Parathyroid adenoma (tissue), 2 donors: ENCODE measurements at regions not wholly inside any gene's neighbourhood (a gene's known extent, or its start where the extent isn't known, plus 50 kb on each side); places are given as distances from the start of the nearest gene placed in this dataset.

Experiments used
- H2AFZ ChIP-seq: fragments of 300-600 bp; sonication (generic); one replicate; pipeline ENCODE4 v1.7.0; 2017; ENCODE audit warnings: antibody characterized with exemption, mild to moderate bottlenecking
- H3K27ac ChIP-seq: fragments of 300-600 bp; sonication (generic); one replicate; pipeline ENCODE4 v1.7.0; 2017
- H3K27me3 ChIP-seq: fragments of 300-600 bp; sonication (generic); one replicate; pipeline ENCODE4 v1.7.0; 2017; ENCODE audit warnings: low read length; ENCODE audit not compliant: control insufficient read depth, insufficient read depth
- H3K36me3 ChIP-seq: fragments of 300-600 bp; sonication (generic); one replicate; pipeline ENCODE4 v1.7.0; 2017; ENCODE audit warnings: low read length; ENCODE audit not compliant: control insufficient read depth, insufficient read depth
- H3K4me1 ChIP-seq: fragments of 300-600 bp; sonication (generic); one replicate; pipeline ENCODE4 v1.7.0; 2017; ENCODE audit warnings: control low read depth
- H3K4me2 ChIP-seq: fragments of 300-600 bp; sonication (generic); one replicate; pipeline ENCODE4 v1.7.0; 2017; ENCODE audit warnings: low read length
- H3K4me3 ChIP-seq: fragments of 300-600 bp; sonication (generic); one replicate; pipeline ENCODE4 v1.7.0; 2017; ENCODE audit warnings: low read depth, low read length
- H3K79me2 ChIP-seq: fragments of 300-600 bp; sonication (generic); one replicate; pipeline ENCODE4 v1.7.0; 2017; ENCODE audit warnings: control low read depth
- H3K9ac ChIP-seq: fragments of 300-600 bp; sonication (generic); one replicate; pipeline ENCODE4 v1.7.0; 2017; ENCODE audit warnings: mild to moderate bottlenecking
- H3K9me3 ChIP-seq: fragments of 300-600 bp; sonication (generic); one replicate; pipeline ENCODE4 v1.7.0; 2017; ENCODE audit warnings: low read length; ENCODE audit not compliant: control insufficient read depth
- TF ChIP-seq, protein P1 (sequence below): fragments of 300-600 bp; sonication (generic); IDR thresholded peaks from one replicate; pipeline ENCODE4 v1.7.0; 2017; ENCODE audit warnings: antibody characterized with exemption, mild to moderate bottlenecking
- donor health status: primary hyperparathyroidism.

DNA sequence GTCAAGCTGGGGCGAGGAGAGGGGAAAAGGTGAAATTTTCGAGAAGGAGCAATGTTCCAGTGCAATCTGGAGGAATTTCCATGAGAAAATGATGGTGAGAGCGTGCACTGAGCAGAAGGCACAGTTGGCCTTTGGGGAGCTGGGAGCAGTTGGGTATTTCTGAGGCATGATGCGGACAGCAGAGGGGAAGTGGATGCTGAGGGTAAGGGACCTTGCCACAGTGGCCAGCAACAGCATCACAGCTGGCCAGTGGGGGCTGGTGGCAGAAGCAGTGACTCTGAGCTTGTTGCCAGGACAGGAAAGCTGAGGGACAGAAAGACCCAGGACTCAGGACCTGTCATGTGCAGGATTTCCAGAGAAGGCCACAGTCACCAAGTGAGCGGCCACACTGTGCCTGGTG, 98.9 kb downstream of the LSM3 start:
- Histone ChIP-seq H3K4me2 (no peak overlapping the region), H3K27ac (no peak overlapping the region), H3K36me3 (no peaks in the 10 kb centered on the region), H3K9ac (no peak overlapping the region), H3K27me3 (no peaks in the 10 kb centered on the region), H3K79me2 (no peaks in the 10 kb centered on the region), H2AFZ (no peak overlapping the region), H3K9me3 (no peaks in the 10 kb centered on the region), H3K4me3 (no peak overlapping the region), H3K4me1 (no peaks in the 10 kb centered on the region)
- TF ChIP-seq, protein P1, sequence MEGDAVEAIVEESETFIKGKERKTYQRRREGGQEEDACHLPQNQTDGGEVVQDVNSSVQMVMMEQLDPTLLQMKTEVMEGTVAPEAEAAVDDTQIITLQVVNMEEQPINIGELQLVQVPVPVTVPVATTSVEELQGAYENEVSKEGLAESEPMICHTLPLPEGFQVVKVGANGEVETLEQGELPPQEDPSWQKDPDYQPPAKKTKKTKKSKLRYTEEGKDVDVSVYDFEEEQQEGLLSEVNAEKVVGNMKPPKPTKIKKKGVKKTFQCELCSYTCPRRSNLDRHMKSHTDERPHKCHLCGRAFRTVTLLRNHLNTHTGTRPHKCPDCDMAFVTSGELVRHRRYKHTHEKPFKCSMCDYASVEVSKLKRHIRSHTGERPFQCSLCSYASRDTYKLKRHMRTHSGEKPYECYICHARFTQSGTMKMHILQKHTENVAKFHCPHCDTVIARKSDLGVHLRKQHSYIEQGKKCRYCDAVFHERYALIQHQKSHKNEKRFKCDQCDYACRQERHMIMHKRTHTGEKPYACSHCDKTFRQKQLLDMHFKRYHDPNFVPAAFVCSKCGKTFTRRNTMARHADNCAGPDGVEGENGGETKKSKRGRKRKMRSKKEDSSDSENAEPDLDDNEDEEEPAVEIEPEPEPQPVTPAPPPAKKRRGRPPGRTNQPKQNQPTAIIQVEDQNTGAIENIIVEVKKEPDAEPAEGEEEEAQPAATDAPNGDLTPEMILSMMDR: no peak

DNA sequence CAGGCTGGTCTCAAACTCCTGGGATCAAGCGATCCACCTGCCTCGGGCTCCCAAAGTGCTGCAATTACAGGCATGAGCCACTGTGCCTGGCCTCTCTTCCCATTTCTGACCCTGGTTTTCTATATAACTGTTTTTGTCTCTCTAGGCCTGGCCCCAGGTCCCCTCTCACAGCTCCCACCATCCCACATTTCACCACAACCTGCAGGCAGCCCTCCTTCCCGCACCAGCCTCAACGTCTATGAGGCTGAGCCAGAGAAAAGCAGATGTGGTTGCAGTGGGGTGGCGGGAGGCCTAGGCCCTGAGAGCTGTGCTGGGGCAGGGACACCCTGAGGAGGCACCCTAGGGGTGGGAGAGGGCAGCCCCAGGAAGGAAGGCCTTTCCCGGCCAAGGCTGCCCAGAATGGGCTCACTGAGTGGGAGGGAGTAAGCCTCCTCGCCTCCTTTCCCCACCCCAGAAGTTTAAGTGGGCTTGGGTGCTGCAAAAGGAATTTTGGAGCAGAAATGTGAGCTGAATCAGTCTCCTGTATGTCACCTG, 99.7 kb downstream of the LSM3 start:
- no peak overlapping the region for H3K27ac ChIP-seq
- H3K4me1 ChIP-seq: no peaks in the 10 kb centered on the region
- H3K27me3 ChIP-seq: no peaks in the 10 kb centered on the region
- no peaks in the 10 kb centered on the region for H3K9me3 ChIP-seq
- no peaks in the 10 kb centered on the region for H3K36me3 ChIP-seq
- H3K4me3 ChIP-seq: no peak overlapping the region
- H3K79me2 ChIP-seq: no peaks in the 10 kb centered on the region
- H3K4me2 ChIP-seq: no peak overlapping the region
- H3K9ac ChIP-seq: no peak overlapping the region
- H2AFZ ChIP-seq: no peak overlapping the region
- TF ChIP-seq, protein P1: no peak

DNA sequence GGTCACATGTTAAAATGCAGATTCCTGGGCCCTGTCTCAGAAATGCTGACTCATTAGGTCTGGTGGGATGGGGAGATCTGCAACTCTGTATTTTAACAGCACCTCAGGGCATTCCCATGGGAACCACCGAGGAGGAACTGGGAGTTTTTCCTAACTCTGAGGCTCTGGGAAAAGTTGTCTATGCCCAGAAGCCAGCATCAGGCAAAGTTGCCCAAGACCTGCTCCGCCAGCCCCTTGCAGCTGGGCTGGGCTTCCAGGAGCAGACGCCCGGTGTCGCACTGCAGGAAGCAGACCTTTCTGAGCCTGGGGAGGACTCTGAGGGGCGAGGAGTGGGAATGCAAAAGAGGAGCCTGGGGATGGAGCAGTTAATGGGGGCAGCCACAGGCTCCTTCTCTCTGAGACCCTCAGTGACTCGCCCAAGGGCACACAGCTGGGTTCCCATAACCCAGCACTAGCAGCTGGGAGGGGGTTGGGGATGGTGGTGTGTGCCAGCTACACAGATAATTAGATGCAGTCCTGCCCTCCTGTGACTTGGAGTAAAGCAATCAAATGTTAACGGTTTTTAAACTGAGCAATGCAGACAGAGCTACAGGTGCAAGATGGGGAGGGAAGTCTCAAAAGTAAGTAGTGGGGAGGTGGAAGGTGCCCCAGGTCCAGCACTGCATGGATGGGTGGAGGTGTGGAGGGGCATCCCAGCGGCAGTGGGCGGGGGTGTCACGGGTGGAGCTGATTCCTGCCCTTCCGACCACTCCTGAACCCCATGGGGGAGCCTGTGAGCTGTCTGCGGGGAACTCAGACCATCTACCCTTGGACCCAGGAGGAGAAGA, 100.4 kb downstream of the LSM3 start:
- no peaks in the 10 kb centered on the region for H3K79me2 ChIP-seq
- no peak overlapping the region for H3K4me2 ChIP-seq
- H3K4me3 ChIP-seq: no peak overlapping the region
- no peaks in the 10 kb centered on the region for H3K36me3 ChIP-seq
- no peak overlapping the region for H3K9ac ChIP-seq
- no peaks in the 10 kb centered on the region for H3K4me1 ChIP-seq
- no peaks in the 10 kb centered on the region for H3K27me3 ChIP-seq
- TF ChIP-seq, protein P1: no peak
- no peak overlapping the region for H3K27ac ChIP-seq
- H2AFZ ChIP-seq: no peak overlapping the region
- H3K9me3 ChIP-seq: no peaks in the 10 kb centered on the region

DNA sequence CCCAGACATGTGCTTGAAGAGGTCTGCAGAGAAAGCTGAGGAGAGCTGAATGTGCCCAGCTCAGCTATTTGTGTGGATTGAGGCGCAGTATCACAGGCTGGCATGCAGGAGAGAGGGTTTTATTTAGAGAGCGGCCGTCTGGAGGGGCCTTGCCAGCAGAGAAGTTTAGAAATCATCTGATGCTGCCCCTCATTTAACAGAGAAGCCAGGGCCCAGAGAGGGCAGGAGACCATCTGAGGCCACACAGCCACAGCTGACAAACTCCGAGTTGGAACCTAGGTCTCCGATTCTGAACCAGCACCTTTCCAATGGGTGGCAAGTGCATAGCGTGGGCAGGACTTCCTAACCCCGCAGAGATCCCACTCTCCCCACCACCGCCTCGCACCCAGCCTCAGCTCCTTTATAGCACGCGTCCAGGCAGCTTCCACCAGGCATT, 101.0 kb downstream of the LSM3 start:
- Histone ChIP-seq H3K4me1 (no peaks in the 10 kb centered on the region), H3K79me2 (no peaks in the 10 kb centered on the region), H3K4me3 (no peak overlapping the region), H3K36me3 (no peaks in the 10 kb centered on the region), H3K9me3 (no peaks in the 10 kb centered on the region), H2AFZ (no peak overlapping the region), H3K27ac (no peak overlapping the region), H3K9ac (no peak overlapping the region), H3K27me3 (no peaks in the 10 kb centered on the region), H3K4me2 (no peak overlapping the region)
- TF ChIP-seq, protein P1: no peak

DNA sequence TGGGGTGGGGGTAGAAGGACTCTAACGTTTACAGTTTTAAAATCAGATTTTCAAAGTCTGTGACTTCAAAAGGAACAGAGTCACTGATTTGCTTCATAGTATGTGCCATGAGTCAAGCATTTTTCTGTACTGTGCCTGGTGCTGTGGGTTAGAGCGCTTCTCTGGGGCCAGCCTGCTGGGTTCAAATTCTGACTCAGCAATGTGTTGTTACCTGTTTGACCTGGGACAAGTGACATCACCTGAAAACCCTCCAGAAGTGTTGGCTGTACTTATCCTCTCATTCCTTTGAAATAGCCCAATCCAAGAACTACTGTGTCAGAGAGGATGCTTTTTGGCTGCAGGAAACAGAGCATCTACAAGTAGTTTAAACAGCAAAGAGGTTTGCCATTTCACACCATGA, 101.7 kb downstream of the LSM3 start:
- Histone ChIP-seq H3K4me2 (no peak overlapping the region), H3K27ac (no peak overlapping the region), H3K4me1 (no peaks in the 10 kb centered on the region), H3K27me3 (no peaks in the 10 kb centered on the region), H3K9ac (no peak overlapping the region), H2AFZ (no peak overlapping the region), H3K79me2 (no peaks in the 10 kb centered on the region), H3K36me3 (no peaks in the 10 kb centered on the region), H3K4me3 (no peak overlapping the region), H3K9me3 (no peaks in the 10 kb centered on the region)
- TF ChIP-seq, protein P1: no peak
